ENCODE measurements at regions not wholly inside any gene's neighbourhood (a gene's known extent, or its start where the extent isn't known, plus 50 kb on each side); places are given as distances from the start of the nearest gene placed in this dataset.

- 94 to 100% (median 94%) methylated on average over 1 of the region's 1 CpG for WGBS, 3 donors
- no peak overlapping the region for H3K27ac ChIP-seq (ENCODE audit: low read depth, low read length)
Observed at GRCh38 chr2:16287281-16287680, 346.9 kb downstream of the MYCN start.

- H3K27ac ChIP-seq (ENCODE audit: low read depth, low read length): no peak overlapping the region
- WGBS, 3 donors: 73 to 83% (median 74%) methylated on average over 7 of the region's 7 CpGs
Observed at GRCh38 chr2:16285813-16286510, 345.6 kb downstream of the MYCN start.

- no peak overlapping the region for H3K27ac ChIP-seq (ENCODE audit: low read depth, low read length)
- WGBS, 3 donors: 89 to 92% (median 90%) methylated on average over 12 of the region's 12 CpGs
Observed at GRCh38 chr2:16284941-16285625, 344.7 kb downstream of the MYCN start.

- 75 to 81% (median 76%) methylated on average over 10 of the region's 10 CpGs for WGBS, 3 donors
Observed at GRCh38 chr2:16283071-16283850, 342.9 kb downstream of the MYCN start.

GRCh38 chr2:16282511-16282910 is 342.2 kb downstream of the MYCN start:
- H3K27ac ChIP-seq (ENCODE audit: low read depth, low read length): no peak overlapping the region
- 68 to 83% (median 77%) methylated on average over 2 of the region's 2 CpGs for WGBS, 3 donors

More at GRCh38 chr2:16283071-16283850, 342.9 kb downstream of the MYCN start:
- no peak overlapping the region for H3K27ac ChIP-seq (ENCODE audit: low read depth, low read length)

GRCh38 chr2:16281451-16282335 is 341.3 kb downstream of the MYCN start:
- WGBS, 3 donors: 61 to 65% (median 63%) methylated on average over 20 of the region's 20 CpGs

GRCh38 chr2:16280081-16280480 is 339.7 kb downstream of the MYCN start:
- 86 to 98% (median 89%) methylated on average over 3 of the region's 3 CpGs for WGBS, 3 donors

More at GRCh38 chr2:16281451-16282335, 341.3 kb downstream of the MYCN start:
- H3K27ac ChIP-seq (ENCODE audit: low read depth, low read length): no peak overlapping the region

GRCh38 chr2:16279641-16280040 is 339.3 kb downstream of the MYCN start:
- H3K27ac ChIP-seq (ENCODE audit: low read depth, low read length): no peak overlapping the region
- WGBS, 3 donors: 88 to 92% (median 88%) methylated on average over 4 of the region's 4 CpGs

More at GRCh38 chr2:16280081-16280480, 339.7 kb downstream of the MYCN start:
- no peak overlapping the region for H3K27ac ChIP-seq (ENCODE audit: low read depth, low read length)

GRCh38 chr2:16279201-16279570 is 338.8 kb downstream of the MYCN start:
- 65 to 87% (median 87%) methylated on average over 4 of the region's 4 CpGs for WGBS, 3 donors
- no peak overlapping the region for H3K27ac ChIP-seq (ENCODE audit: low read depth, low read length)

- H3K27ac ChIP-seq (ENCODE audit: low read depth, low read length): no peak overlapping the region
- WGBS, 3 donors: 87 to 96% (median 92%) methylated on average over 7 to 8 of the region's 8 CpGs
Observed at GRCh38 chr2:16278421-16279200, 338.3 kb downstream of the MYCN start.

GRCh38 chr2:16277117-16277516 is 336.8 kb downstream of the MYCN start:
- H3K27ac ChIP-seq (ENCODE audit: low read depth, low read length): no peak overlapping the region
- WGBS, 3 donors: 75 to 98% (median 77%) methylated on average over 2 of the region's 2 CpGs

- H3K27ac ChIP-seq (ENCODE audit: low read depth, low read length): no peak overlapping the region
- 78 to 80% (median 78%) methylated on average over 4 of the region's 4 CpGs for WGBS, 3 donors
Observed at GRCh38 chr2:16275661-16276060, 335.3 kb downstream of the MYCN start.

GRCh38 chr2:16275131-16275530 is 334.8 kb downstream of the MYCN start:
- no peak overlapping the region for H3K27ac ChIP-seq (ENCODE audit: low read depth, low read length)
- 87 to 91% (median 87%) methylated on average over 4 of the region's 4 CpGs for WGBS, 3 donors

GRCh38 chr2:16273111-16273510 is 332.8 kb downstream of the MYCN start:
- no peak overlapping the region for H3K27ac ChIP-seq (ENCODE audit: low read depth, low read length)

- WGBS, 3 donors: 80 to 91% (median 84%) methylated on average over 10 of the region's 10 CpGs
- no peak overlapping the region for H3K27ac ChIP-seq (ENCODE audit: low read depth, low read length)
Observed at GRCh38 chr2:16272038-16272788, 331.9 kb downstream of the MYCN start.

- WGBS, 3 donors: 48 to 69% (median 54%) methylated on average over 2 of the region's 2 CpGs
Observed at GRCh38 chr2:16271231-16271896, 331.0 kb downstream of the MYCN start.

More at GRCh38 chr2:16271231-16271896, 331.0 kb downstream of the MYCN start:
- H3K27ac ChIP-seq (ENCODE audit: low read depth, low read length): no peak overlapping the region
